Lower leg skin (tissue), 4 donors: ENCODE measurements at regions not wholly inside any gene's neighbourhood (a gene's known extent, or its start where the extent isn't known, plus 50 kb on each side); places are given as distances from the start of the nearest gene placed in this dataset.

Experiments
- DNase-seq, 2 donors: peaks; one replicate each; pipeline ENCODE4 v3.0.0-alpha.2; 2019; ENCODE audit warnings: low spot score in 2 of 2
- H3K4me3 ChIP-seq: fragments of 200-600 bp; sonication (generic); 2 replicates; pipeline ENCODE4 v1.5.1; 2017; ENCODE audit warnings: mild to moderate bottlenecking, low read depth; ENCODE audit not compliant: poor library complexity, severe bottlenecking
- CTCF ChIP-seq, 3 donors: fragments of 450-650 bp; IDR thresholded peaks; one replicate each; pipeline ENCODE4 v1.5.1; 2016; ENCODE audit warnings: antibody characterized with exemption in 3 of 3, mild to moderate bottlenecking in 3 of 3, moderate library complexity in 2 of 3
- POLR2A ChIP-seq, 2 donors: fragments of 450-650 bp; IDR thresholded peaks; one replicate each; pipeline ENCODE4 v1.6.1; 2016 to 2017; ENCODE audit warnings: antibody characterized with exemption in 2 of 2, mild to moderate bottlenecking in 1 of 2, moderate library complexity in 1 of 2
- WGBS, 2 donors: methylation state at CpG; one replicate each; pipeline ENCODE4 v1.1.5; 2018; 5-methylcytosine and 5-hydroxymethylcytosine counted together
- intact Hi-C: fragments of 100-400 bp; cut with DNase I; formaldehyde crosslinking; loops from one replicate; pipeline ENCODE4 v1.15.0; 2023; ENCODE audit warnings: low total_unique reads

GRCh38 chr13:32924886-32925285, 91.3 kb upstream of the KL start:
- intact Hi-C loops, result no loop called here
- no peak for TF ChIP-seq CTCF (IDR thresholded peaks at IDR 0.05)
- TF ChIP-seq POLR2A (IDR thresholded peaks at IDR 0.05), result no peak
- H3K4me3 ChIP-seq, result no peak overlapping the region
- DNase-seq, result no peak
- WGBS, 2 donors, result 60 to 62% methylated on average over 3 of the region's 3 CpGs

- no peak for DNase-seq
- WGBS, 2 donors, result 83 to 100% methylated on average over 1 of the region's 1 CpG
- no peak overlapping the region for H3K4me3 ChIP-seq
- TF ChIP-seq CTCF (IDR thresholded peaks at IDR 0.05) (no peak), POLR2A (IDR thresholded peaks at IDR 0.05) (no peak)
- intact Hi-C loops, result no loop called here
These were observed 90.7 kb upstream of the KL start for GRCh38 chr13:32925506-32925905.

- no peak overlapping the region for H3K4me3 ChIP-seq
- intact Hi-C loops, result no loop called here
- WGBS, 2 donors, result 27 to 28% methylated on average over 2 of the region's 2 CpGs
- TF ChIP-seq POLR2A (IDR thresholded peaks at IDR 0.05), result no peak
- no peak for TF ChIP-seq CTCF (IDR thresholded peaks at IDR 0.05)
- no peak for DNase-seq
These were observed 83.8 kb upstream of the KL start for GRCh38 chr13:32932376-32932775.

GRCh38 chr13:32936716-32937115, 79.5 kb upstream of the KL start:
- TF ChIP-seq CTCF (IDR thresholded peaks at IDR 0.05) (no peak), POLR2A (IDR thresholded peaks at IDR 0.05) (no peak)
- no peak overlapping the region for H3K4me3 ChIP-seq
- whole genome bisulfite sequencing, 2 donors, result 78% methylated on average over 3 of the region's 3 CpGs
- intact Hi-C loops, result no loop called here
- DNase-seq, result no peak

GRCh38 chr13:32938314-32938713, 77.9 kb upstream of the KL start:
- no peak for DNase-seq
- WGBS, 2 donors, result 79 to 80% methylated on average over 2 of the region's 2 CpGs
- no peak overlapping the region for H3K4me3 ChIP-seq
- TF ChIP-seq POLR2A (IDR thresholded peaks at IDR 0.05), result no peak
- no peak for TF ChIP-seq CTCF (IDR thresholded peaks at IDR 0.05)
- intact Hi-C loops, result no loop called here

- intact Hi-C loops, result no loop called here
- 93 to 97% methylated on average over 2 of the region's 2 CpGs for WGBS, 2 donors
- DNase-seq, result no peak
- H3K4me3 ChIP-seq, result no peak overlapping the region
- TF ChIP-seq CTCF (IDR thresholded peaks at IDR 0.05), result no peak
- TF ChIP-seq POLR2A (IDR thresholded peaks at IDR 0.05), result no peak
These were observed 77.3 kb upstream of the KL start for GRCh38 chr13:32938907-32939306.
